ENCODE measurements at regions not wholly inside any gene's neighbourhood (a gene's known extent, or its start where the extent isn't known, plus 50 kb on each side); places are given as distances from the start of the nearest gene placed in this dataset.

DNA sequence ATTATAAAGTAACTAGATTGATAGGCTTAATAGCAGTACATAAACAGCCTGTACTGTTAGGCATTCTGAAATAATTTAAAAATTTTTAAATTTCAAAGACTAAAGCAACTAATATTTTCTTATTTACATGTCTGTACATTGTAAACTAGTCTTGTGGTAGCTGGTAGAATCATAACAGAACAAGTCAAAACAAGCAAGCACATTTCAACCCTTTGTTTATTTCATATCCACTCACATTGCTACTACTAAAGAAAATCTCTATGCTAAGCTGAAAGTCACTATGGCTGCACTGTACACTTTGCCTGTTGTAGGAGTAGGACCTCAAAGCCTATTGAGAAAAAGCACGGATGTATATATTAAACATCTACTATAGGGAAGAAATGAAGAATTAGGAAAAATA, 738.2 kb upstream of the ADGRL4 start:
- TF ChIP-seq TEAD4 (IDR thresholded peaks at IDR 0.05) (no peak), EGR1 (IDR thresholded peaks at IDR 0.05) (no peak), NFIC (IDR thresholded peaks at IDR 0.05) (no peak), ZBTB7A (IDR thresholded peaks at IDR 0.05; ENCODE audit: low read depth) (no peak), YY1 (IDR thresholded peaks at IDR 0.05; ENCODE audit: low read depth) (no peak), RAD21 (IDR thresholded peaks at IDR 0.05; ENCODE audit: low read depth) (no peak), EP300 (IDR thresholded peaks at IDR 0.05; ENCODE audit: borderline replicate concordance) (no peak), CREB1 (IDR thresholded peaks at IDR 0.05; ENCODE audit: low read depth) (no peak), TCF12 (IDR thresholded peaks at IDR 0.05; ENCODE audit: low read depth) (no peak), CEBPB (IDR thresholded peaks at IDR 0.05) (no peak)
- TF ChIP-seq, protein P1, sequence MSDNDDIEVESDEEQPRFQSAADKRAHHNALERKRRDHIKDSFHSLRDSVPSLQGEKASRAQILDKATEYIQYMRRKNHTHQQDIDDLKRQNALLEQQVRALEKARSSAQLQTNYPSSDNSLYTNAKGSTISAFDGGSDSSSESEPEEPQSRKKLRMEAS (IDR thresholded peaks at IDR 0.05): no peak
